Calu3 (cell line): ENCODE measurements at regions not wholly inside any gene's neighbourhood (a gene's known extent, or its start where the extent isn't known, plus 50 kb on each side); places are given as distances from the start of the nearest gene placed in this dataset.

Experiments used
- BruUV-seq: library from RNA; stranded (reverse); fragments of 400-500 nt; replicated peaks from 2 replicates; lab custom pipeline; 2021; lab: Mats Ljungman, UMichigan
- CTCF ChIA-PET: fragments of 300-600 bp; sonication (Branson Sonifier 250); formaldehyde crosslinking; loops from one replicate; lab custom pipeline; 2022; ENCODE audit warnings: antibody characterized with exemption; lab: Charles Lee
- DNase-seq: peaks from one replicate; pipeline ENCODE4 v3.0.0; 2022
- H3K27ac Mint-ChIP-seq: one replicate; pipeline ENCODE4 v1.8.0; 2022; ENCODE audit warnings: mixed read lengths; ENCODE audit not compliant: unreplicated experiment
- H3K27me3 Mint-ChIP-seq: one replicate; pipeline ENCODE4 v1.8.0; 2022; ENCODE audit warnings: mixed read lengths; ENCODE audit not compliant: unreplicated experiment
- H3K36me3 Mint-ChIP-seq: one replicate; pipeline ENCODE4 v1.8.0; 2022; ENCODE audit warnings: mild to moderate bottlenecking, moderate library complexity, mixed read lengths; ENCODE audit not compliant: insufficient read depth, unreplicated experiment
- H3K4me1 Mint-ChIP-seq: one replicate; pipeline ENCODE4 v1.8.0; 2022; ENCODE audit warnings: mild to moderate bottlenecking, low read depth, mixed read lengths; ENCODE audit not compliant: unreplicated experiment
- H3K4me3 Mint-ChIP-seq: one replicate; pipeline ENCODE4 v1.8.0; 2022; ENCODE audit warnings: mild to moderate bottlenecking, low read depth, moderate library complexity, mixed read lengths; ENCODE audit not compliant: unreplicated experiment
- H3K9me3 Mint-ChIP-seq: one replicate; pipeline ENCODE4 v1.8.0; 2022; ENCODE audit warnings: low read depth, mixed read lengths; ENCODE audit not compliant: unreplicated experiment
- CTCF ChIP-seq: fragments of 200-600 bp; IDR thresholded peaks from one replicate; pipeline ENCODE4 v1.8.0; 2022; ENCODE audit warnings: antibody characterized with exemption; ENCODE audit not compliant: unreplicated experiment
- intact Hi-C: fragments of 100-400 bp; cut with micrococcal nuclease; formaldehyde crosslinking; loops from one replicate; pipeline ENCODE4 v1.10.0; 2022; ENCODE audit not compliant: unreplicated experiment

DNA sequence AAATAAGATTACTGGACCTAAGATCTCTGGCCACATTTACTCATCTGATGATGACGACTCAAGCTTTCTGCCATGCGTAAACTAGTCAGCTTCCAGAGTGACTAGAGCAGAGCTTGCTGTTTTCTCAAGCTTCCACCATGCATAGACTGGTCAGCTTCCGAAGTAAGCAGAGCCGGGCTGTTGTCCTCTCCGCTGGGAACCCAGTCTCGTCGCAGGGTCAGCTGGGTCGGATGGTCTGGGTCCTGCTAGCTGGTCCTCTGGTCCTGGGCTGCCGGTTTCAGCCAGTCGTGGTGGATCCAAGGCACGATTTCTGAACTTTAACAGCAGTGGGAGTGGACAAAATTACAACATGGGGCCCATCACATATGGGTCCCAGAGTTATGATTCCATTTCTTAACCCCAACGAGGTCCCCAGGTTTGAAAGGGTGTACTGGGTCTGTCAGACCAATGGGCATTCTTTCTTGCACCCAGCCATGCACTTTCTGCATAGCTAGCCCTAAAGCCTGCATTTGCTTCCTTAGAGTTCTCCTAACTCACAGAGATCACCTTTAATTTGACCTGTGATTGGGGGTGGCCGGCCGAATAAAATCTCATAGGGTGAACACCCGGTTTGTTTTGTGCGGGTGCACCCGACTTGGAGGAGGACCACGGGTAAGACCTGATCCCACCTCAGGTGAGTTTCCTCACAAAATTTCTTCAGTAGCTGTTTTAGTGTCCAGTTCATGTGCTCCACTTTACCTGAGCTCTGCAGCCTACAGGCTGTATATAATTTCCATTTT is 1312.8 kb downstream of the TMEM121 start:
- intact Hi-C loops: no loop called here
- peaks cover 39% of the 10 kb centered on the region for H3K4me1 Mint-ChIP-seq
- CTCF ChIA-PET: interaction anchor here (1.4 kb wide), 1 partner anchor 34 kb away, joined by 3 read pairs; no protein-coding TSS in a partner anchor
- no peak for TF ChIP-seq CTCF
- H3K9me3 Mint-ChIP-seq: no peaks in the 10 kb centered on the region
- H3K36me3 Mint-ChIP-seq: peaks cover 10% of the 10 kb centered on the region
- H3K4me3 Mint-ChIP-seq: no peak overlapping the region
- no peaks in the 10 kb centered on the region for H3K27me3 Mint-ChIP-seq
- H3K27ac Mint-ChIP-seq: no peak overlapping the region
- no peak for DNase-seq
- no TSS peak for BruUV-seq

GRCh38 chr14:106840258-106840657 is 1313.9 kb downstream of the TMEM121 start:
- Mint-ChIP-seq H3K27ac (no peak overlapping the region), H3K27me3 (no peaks in the 10 kb centered on the region), H3K36me3 (peaks cover 21% of the 10 kb centered on the region), H3K4me1 (peaks cover 39% of the 10 kb centered on the region), H3K4me3 (no peak overlapping the region), H3K9me3 (no peaks in the 10 kb centered on the region)
- CTCF ChIA-PET: interaction anchor here (1.2 to 9.7 kb wide), 2 partner anchors 10 to 33 kb away, joined by 3 to 119 read pairs; no protein-coding TSS in a partner anchor
- no peak for DNase-seq
- BruUV-seq: no TSS peak
- TF ChIP-seq CTCF: no peak
- intact Hi-C loops: loop anchor here (5.0 kb wide), 1 partner anchor 48 kb away; no protein-coding TSS in a partner anchor

DNA sequence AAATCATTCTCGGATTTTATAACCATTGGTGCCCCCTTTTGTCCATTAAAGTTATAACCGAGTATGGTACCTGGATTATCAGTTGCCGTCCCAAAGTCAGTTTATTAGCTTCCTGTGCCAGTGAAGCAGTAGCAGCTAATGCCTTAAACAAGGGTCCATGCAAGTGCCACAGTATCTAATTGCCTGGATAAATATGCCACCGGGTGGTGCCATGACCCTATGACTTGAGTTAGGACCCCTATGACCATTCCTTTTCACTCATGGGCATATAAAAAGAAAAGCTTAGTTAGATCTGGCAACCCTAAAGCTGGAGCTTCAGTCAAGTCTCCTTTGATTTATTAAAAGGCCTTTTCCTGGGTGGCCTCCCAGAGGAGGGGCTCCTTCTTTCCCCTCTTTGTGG is 1314.6 kb downstream of the TMEM121 start:
- TF ChIP-seq CTCF: no peak
- H3K36me3 Mint-ChIP-seq: peaks cover 28% of the 10 kb centered on the region
- H3K27ac Mint-ChIP-seq: no peak overlapping the region
- H3K4me1 Mint-ChIP-seq: peaks cover 35% of the 10 kb centered on the region
- no TSS peak for BruUV-seq
- H3K9me3 Mint-ChIP-seq: no peaks in the 10 kb centered on the region
- intact Hi-C loops: loop anchor here (5.0 kb wide), 1 partner anchor 49 kb away; no protein-coding TSS in a partner anchor
- no peaks in the 10 kb centered on the region for H3K27me3 Mint-ChIP-seq
- CTCF ChIA-PET: interaction anchor here (1.2 to 9.7 kb wide), 2 partner anchors 10 to 32 kb away, joined by 3 to 119 read pairs; no protein-coding TSS in a partner anchor
- DNase-seq: no peak
- H3K4me3 Mint-ChIP-seq: no peak overlapping the region

DNA sequence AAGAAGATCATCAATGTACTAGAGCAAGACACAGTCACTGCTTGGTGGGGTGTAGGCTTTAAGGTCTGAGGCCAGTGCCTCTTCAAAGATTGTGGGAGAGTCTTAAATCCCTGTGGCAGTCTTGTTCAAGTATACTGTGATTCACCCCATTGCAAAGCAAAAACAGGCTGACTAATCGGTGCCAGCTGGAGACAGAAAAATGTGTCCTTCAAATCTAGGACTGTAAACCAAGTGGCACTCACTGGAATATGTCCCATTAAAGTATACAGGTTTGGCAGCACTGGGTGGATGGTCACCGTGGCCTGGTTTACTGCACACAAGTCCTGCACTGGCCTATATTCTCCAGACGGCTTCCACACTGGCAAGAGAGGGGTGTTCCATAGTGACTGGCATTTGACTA is 1315.3 kb downstream of the TMEM121 start:
- DNase-seq: no peak

More for the DNA sequence above, 1315.3 kb downstream of the TMEM121 start:
- Mint-ChIP-seq H3K9me3 (no peaks in the 10 kb centered on the region), H3K27ac (no peak overlapping the region), H3K36me3 (peaks cover 35% of the 10 kb centered on the region), H3K4me1 (peaks cover 28% of the 10 kb centered on the region), H3K27me3 (no peaks in the 10 kb centered on the region), H3K4me3 (no peak overlapping the region)
- CTCF ChIA-PET: interaction anchor here (0.6 to 9.7 kb wide), 6 partner anchors 11 to 159 kb away, joined by 3 to 119 read pairs (median 3); no protein-coding TSS in a partner anchor
- intact Hi-C loops: loop anchor here (5.0 kb wide), 1 partner anchor 49 kb away; no protein-coding TSS in a partner anchor
- BruUV-seq: no TSS peak
- TF ChIP-seq CTCF: no peak
